Testis (tissue), 2 donors: ENCODE measurements at regions not wholly inside any gene's neighbourhood (a gene's known extent, or its start where the extent isn't known, plus 50 kb on each side); places are given as distances from the start of the nearest gene placed in this dataset.

ENCODE experiments used
- DNase-seq: peaks from one replicate; pipeline ENCODE4 v3.0.0-alpha.2; 2019
- H3K27ac ChIP-seq, 2 donors: fragments of 200-600 bp; sonication (generic); one replicate each; pipeline ENCODE4 v1.5.1; 2019
- H3K27me3 ChIP-seq: fragments of 200-600 bp; sonication (generic); one replicate; pipeline ENCODE4 v1.5.1; 2019
- H3K36me3 ChIP-seq: fragments of 200-600 bp; sonication (generic); one replicate; pipeline ENCODE4 v1.5.1; 2017; ENCODE audit warnings: low read depth; ENCODE audit errors: missing control alignments
- H3K4me1 ChIP-seq: fragments of 200-600 bp; sonication (generic); one replicate; pipeline ENCODE4 v1.5.1; 2019
- H3K4me3 ChIP-seq, 2 donors: fragments of 200-600 bp; sonication (generic); one replicate each; pipeline ENCODE4 v1.5.1; 2017 to 2019
- H3K9me3 ChIP-seq: fragments of 200-600 bp; sonication (generic); one replicate; pipeline ENCODE4 v1.5.1; 2017
- POLR2A ChIP-seq: fragments of 450-650 bp; IDR thresholded peaks from one replicate; pipeline ENCODE4 v1.6.1; 2017; ENCODE audit warnings: antibody characterized with exemption, mild to moderate bottlenecking, moderate library complexity
- WGBS, 2 donors: methylation state at CpG; one replicate each; pipeline ENCODE4 v1.1.5; 2018; 5-methylcytosine and 5-hydroxymethylcytosine counted together
- intact Hi-C: fragments of 100-400 bp; cut with DNase I; formaldehyde crosslinking; loops from one replicate; pipeline ENCODE4 v1.15.1; 2023; ENCODE audit warnings: low total_unique reads
- TF ChIP-seq, protein P1 (sequence below), 3 experiments: fragments of 450-650 bp in 2 of 3; fragments of 200-600 bp in 1 of 3; sonication (generic) in 1 of 3; IDR thresholded peaks; one replicate each; pipeline ENCODE4 v1.5.1; 2016 to 2019; ENCODE audit warnings: antibody characterized with exemption in 3 of 3, mild to moderate bottlenecking in 2 of 3, moderate library complexity in 1 of 3

DNA sequence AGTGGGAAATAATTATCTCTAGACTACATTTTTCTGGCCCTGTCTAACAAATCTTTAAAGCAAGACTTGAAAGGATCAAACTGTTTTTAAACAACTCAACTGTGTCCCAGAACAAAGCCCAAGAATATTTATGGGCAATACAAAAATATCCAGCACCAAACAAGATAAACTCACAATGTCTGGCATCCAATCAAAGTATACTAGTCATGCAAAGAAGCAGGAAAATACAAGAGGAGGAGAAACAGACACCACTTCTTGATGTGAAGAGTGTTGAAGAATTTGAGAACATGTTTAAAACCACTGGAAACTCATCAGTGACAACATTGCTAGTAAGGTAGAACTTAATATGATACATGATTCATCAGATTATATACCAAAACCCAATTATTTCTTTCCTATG lies 66.1 kb upstream of the CDC42EP3 start:
- DNase-seq = no peak
- Histone ChIP-seq H3K9me3 (no peaks in the 10 kb centered on the region), H3K27ac (no peak overlapping the region)

DNA sequence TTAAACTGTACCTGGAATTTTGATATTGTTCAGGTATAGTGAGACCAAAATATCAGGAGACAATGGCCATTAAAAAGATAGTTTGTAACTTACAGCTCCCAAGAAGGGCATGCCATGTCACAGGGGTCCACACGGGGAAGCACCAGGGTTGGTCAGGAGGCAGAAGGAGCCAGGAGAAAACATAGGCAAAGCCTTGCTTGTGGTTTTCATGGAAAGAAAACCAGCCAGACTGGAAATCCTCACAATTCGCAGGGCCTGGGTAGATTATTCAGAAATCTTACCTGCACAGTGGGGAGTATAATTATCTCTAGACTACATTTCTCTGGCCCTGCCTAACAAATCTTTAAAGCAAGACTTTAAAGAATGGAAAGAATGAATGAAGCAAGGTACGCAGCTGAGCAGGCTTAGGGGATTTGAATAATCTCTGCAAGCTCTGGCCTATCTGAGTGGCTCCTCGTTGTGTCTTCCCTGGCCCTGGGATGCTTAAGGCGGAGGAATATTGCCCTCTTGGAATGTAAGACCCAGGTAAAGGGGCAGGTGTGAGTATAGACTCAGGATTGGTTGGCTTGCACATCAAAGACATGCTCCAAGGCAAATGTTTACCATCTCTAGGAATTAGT lies 66.9 kb upstream of the CDC42EP3 start:
- H3K4me3 ChIP-seq = no peak overlapping the region
- no peak overlapping the region for H3K27ac ChIP-seq

More for the DNA sequence above, 66.1 kb upstream of the CDC42EP3 start:
- Histone ChIP-seq H3K4me3 (no peak overlapping the region), H3K4me1 (no peaks in the 10 kb centered on the region), H3K36me3 (no peaks in the 10 kb centered on the region), H3K27me3 (no peaks in the 10 kb centered on the region)
- intact Hi-C loops = no loop called here
- no peak for TF ChIP-seq POLR2A
- TF ChIP-seq, protein P1, sequence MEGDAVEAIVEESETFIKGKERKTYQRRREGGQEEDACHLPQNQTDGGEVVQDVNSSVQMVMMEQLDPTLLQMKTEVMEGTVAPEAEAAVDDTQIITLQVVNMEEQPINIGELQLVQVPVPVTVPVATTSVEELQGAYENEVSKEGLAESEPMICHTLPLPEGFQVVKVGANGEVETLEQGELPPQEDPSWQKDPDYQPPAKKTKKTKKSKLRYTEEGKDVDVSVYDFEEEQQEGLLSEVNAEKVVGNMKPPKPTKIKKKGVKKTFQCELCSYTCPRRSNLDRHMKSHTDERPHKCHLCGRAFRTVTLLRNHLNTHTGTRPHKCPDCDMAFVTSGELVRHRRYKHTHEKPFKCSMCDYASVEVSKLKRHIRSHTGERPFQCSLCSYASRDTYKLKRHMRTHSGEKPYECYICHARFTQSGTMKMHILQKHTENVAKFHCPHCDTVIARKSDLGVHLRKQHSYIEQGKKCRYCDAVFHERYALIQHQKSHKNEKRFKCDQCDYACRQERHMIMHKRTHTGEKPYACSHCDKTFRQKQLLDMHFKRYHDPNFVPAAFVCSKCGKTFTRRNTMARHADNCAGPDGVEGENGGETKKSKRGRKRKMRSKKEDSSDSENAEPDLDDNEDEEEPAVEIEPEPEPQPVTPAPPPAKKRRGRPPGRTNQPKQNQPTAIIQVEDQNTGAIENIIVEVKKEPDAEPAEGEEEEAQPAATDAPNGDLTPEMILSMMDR (IDR thresholded peaks at IDR 0.05) = no peak

DNA sequence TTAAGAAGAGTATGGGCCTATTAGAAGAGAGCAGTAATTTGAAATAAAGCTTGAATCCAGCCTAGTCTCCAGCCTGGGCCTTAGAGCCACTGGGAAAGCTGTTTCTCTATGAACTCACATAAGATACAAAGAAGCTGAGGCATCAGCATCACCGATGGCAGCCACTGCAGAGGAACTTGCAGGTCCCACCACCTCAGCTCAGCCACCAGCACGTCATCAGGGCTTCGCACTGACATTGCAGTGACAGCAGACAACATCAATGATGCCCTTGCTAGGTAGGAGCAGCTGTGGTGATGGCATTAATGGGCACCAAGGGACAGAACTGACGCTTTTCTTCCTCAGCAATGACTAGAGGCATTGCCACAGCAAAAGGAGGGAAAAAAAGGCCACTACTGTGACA lies 67.7 kb upstream of the CDC42EP3 start:
- Histone ChIP-seq H3K4me1 (no peaks in the 10 kb centered on the region), H3K4me3 (no peak overlapping the region), H3K36me3 (no peaks in the 10 kb centered on the region), H3K27me3 (no peaks in the 10 kb centered on the region), H3K27ac (no peak overlapping the region), H3K9me3 (no peaks in the 10 kb centered on the region)
- no peak for DNase-seq
- WGBS, 2 donors = 96 to 100% methylated on average over 4 of the region's 4 CpGs
- no peak for TF ChIP-seq POLR2A
- TF ChIP-seq, protein P1 (IDR thresholded peaks at IDR 0.05) = no peak
- intact Hi-C loops = no loop called here

More for the DNA sequence above, 66.9 kb upstream of the CDC42EP3 start:
- no peaks in the 10 kb centered on the region for H3K4me1 ChIP-seq
- WGBS, 2 donors = 89 to 96% methylated on average over 5 of the region's 5 CpGs
- no peak for DNase-seq
- intact Hi-C loops = no loop called here
- no peaks in the 10 kb centered on the region for H3K36me3 ChIP-seq
- no peaks in the 10 kb centered on the region for H3K9me3 ChIP-seq
- H3K27me3 ChIP-seq = no peaks in the 10 kb centered on the region
- TF ChIP-seq POLR2A = no peak
- TF ChIP-seq, protein P1 (IDR thresholded peaks at IDR 0.05) = no peak

DNA sequence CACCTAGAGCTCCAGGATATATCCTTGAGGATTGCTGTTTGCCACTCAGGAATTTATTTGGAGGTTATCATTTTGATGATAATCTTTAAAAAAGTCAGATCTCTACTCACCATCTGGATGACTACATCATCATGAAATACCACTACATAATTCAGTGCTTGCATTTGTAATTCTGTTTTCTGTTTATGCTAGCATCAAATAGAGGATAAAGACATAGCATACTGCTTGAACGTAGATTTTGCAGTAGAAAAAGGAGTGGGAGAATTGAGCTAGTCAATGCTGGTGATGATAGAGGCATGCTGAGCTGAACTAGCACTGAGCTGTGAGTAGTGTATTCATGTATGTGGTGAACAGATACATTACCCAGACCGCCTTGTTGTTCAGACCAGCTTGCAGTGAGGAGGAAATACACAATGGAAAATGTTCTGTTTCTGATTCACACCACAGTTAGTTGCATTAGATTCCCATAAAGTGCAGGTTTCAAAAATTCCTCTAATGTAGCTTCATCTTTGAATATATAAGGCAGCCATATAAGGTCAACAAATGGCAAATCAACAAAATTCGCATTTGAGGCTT lies 68.8 kb upstream of the CDC42EP3 start:
- Histone ChIP-seq H3K36me3 (no peaks in the 10 kb centered on the region), H3K4me3 (no peak overlapping the region), H3K4me1 (no peaks in the 10 kb centered on the region), H3K27me3 (no peaks in the 10 kb centered on the region), H3K9me3 (no peaks in the 10 kb centered on the region), H3K27ac (no peak overlapping the region)
- intact Hi-C loops = no loop called here
- no peak for DNase-seq
- TF ChIP-seq POLR2A = no peak
- TF ChIP-seq, protein P1 (IDR thresholded peaks at IDR 0.05) = no peak
- WGBS, 2 donors = 91 to 92% methylated on average over 3 of the region's 3 CpGs

DNA sequence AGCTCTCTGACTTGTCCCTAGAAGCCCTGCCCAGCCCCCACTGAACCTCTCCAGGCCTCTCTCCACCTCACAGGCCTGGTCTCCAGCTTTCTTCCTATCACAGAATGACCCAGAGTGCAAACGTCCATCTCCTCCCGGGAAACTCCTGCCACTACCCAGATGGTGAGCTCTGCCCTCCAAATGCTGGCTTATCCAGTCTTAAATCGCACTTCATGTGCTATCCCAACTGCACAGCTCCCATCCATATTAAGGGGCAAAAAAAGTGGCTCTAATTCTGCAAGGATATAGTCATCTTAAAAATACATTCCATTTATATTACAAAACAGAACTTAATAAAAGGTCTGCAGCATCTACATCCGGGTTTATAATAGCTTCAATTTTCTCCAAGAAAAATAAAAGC lies 70.8 kb upstream of the CDC42EP3 start:
- Histone ChIP-seq H3K4me1 (peaks cover 1% of the 10 kb centered on the region), H3K27ac (no peak overlapping the region), H3K27me3 (no peaks in the 10 kb centered on the region), H3K36me3 (no peaks in the 10 kb centered on the region), H3K9me3 (no peaks in the 10 kb centered on the region), H3K4me3 (no peak overlapping the region)
- 49 to 57% methylated on average over 4 of the region's 4 CpGs for WGBS, 2 donors
- DNase-seq = no peak
- intact Hi-C loops = no loop called here
- TF ChIP-seq, protein P1 (IDR thresholded peaks at IDR 0.05) = no peak
- TF ChIP-seq POLR2A = no peak
